KMS-11 (cell line): ENCODE measurements at regions not wholly inside any gene's neighbourhood (a gene's known extent, or its start where the extent isn't known, plus 50 kb on each side); places are given as distances from the start of the nearest gene placed in this dataset.

Experiments used
- H2AFZ ChIP-seq: fragments of 200-600 bp; sonication (generic); 2 replicates; pipeline ENCODE4 v1.6.1; 2016; ENCODE audit warnings: antibody characterized with exemption, mixed run types, low read depth
- H3K27ac ChIP-seq: fragments of 200-600 bp; sonication (generic); 2 replicates; pipeline ENCODE4 v1.6.1; 2016; ENCODE audit warnings: mild to moderate bottlenecking, mixed run types
- H3K27me3 ChIP-seq: fragments of 200-600 bp; sonication (generic); 2 replicates; pipeline ENCODE4 v1.6.1; 2017; ENCODE audit warnings: mild to moderate bottlenecking, low read depth, mixed run types, moderate library complexity; ENCODE audit not compliant: insufficient read depth
- H3K36me3 ChIP-seq: fragments of 200-600 bp; sonication (generic); 2 replicates; pipeline ENCODE4 v1.6.1; 2017; ENCODE audit warnings: mild to moderate bottlenecking, mixed run types; ENCODE audit not compliant: insufficient read depth
- H3K4me1 ChIP-seq: fragments of 200-600 bp; sonication (generic); 2 replicates; pipeline ENCODE4 v1.6.1; 2016; ENCODE audit warnings: mild to moderate bottlenecking, low read depth, mixed run types; ENCODE audit not compliant: poor library complexity, severe bottlenecking
- H3K4me2 ChIP-seq: fragments of 200-600 bp; sonication (generic); 2 replicates; pipeline ENCODE4 v1.7.0; 2016; ENCODE audit warnings: mild to moderate bottlenecking, mixed run types
- H3K4me3 ChIP-seq: fragments of 200-600 bp; sonication (generic); IDR thresholded peaks from 2 replicates; pipeline ENCODE4 v1.6.1; 2017; ENCODE audit warnings: low read depth, low read length, mixed read lengths; ENCODE audit not compliant: insufficient read depth
- H3K79me2 ChIP-seq: fragments of 200-600 bp; sonication (generic); 2 replicates; pipeline ENCODE4 v1.6.1; 2016; ENCODE audit warnings: low read depth, mixed run types; ENCODE audit not compliant: insufficient read depth
- H3K9ac ChIP-seq: fragments of 200-600 bp; sonication (generic); 2 replicates; pipeline ENCODE4 v1.6.1; 2016; ENCODE audit warnings: mild to moderate bottlenecking, mixed run types
- H4K20me1 ChIP-seq: fragments of 200-600 bp; sonication (generic); 2 replicates; pipeline ENCODE4 v1.6.1; 2016; ENCODE audit warnings: mild to moderate bottlenecking, mixed run types; ENCODE audit not compliant: insufficient read depth
- CTCF ChIP-seq: fragments of 200-600 bp; sonication (generic); conservative IDR thresholded peaks from 2 replicates; pipeline ENCODE4 v1.6.1; 2017; ENCODE audit warnings: low read depth, mild to moderate bottlenecking, antibody characterized with exemption, low read length, moderate library complexity, mixed read lengths

DNA sequence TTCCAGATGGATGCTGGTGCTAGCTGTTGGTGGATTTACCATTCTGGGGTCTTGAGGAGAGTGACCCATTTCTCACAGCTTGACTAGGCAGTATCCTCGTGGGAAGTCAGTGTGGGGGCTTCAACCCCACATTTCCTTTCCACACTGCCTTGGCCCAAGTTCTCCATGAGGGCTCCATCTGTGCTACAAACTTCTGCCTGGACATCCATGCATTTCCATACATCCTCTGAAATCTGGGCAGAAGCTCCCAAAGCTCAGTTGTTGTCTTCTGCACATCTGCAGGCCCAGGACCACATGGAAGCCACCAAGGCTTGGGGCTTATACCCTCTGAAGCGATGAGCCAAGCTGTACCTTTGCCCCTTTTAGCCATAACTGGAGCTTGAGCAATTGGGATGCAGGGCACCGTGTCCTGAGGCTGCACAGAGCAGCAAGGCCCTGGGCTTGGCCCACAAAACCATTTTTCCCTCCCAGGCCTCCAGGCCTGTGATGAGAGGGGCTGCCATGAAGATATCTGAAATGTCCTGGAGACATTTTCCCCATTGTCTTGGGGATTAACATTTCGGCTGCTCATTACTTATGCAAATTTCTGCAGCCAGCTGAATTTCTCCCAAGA, 248.7 kb upstream of the ANKRD50 start:
- Histone ChIP-seq H3K36me3 (no peaks in the 10 kb centered on the region), H3K9ac (no peak overlapping the region), H3K79me2 (no peaks in the 10 kb centered on the region), H3K4me2 (no peak overlapping the region), H3K27me3 (no peaks in the 10 kb centered on the region), H3K4me3 (no peak overlapping the region), H3K4me1 (no peaks in the 10 kb centered on the region), H4K20me1 (no peaks in the 10 kb centered on the region), H3K27ac (no peak overlapping the region), H2AFZ (no peak overlapping the region)
- no peak for TF ChIP-seq CTCF

DNA sequence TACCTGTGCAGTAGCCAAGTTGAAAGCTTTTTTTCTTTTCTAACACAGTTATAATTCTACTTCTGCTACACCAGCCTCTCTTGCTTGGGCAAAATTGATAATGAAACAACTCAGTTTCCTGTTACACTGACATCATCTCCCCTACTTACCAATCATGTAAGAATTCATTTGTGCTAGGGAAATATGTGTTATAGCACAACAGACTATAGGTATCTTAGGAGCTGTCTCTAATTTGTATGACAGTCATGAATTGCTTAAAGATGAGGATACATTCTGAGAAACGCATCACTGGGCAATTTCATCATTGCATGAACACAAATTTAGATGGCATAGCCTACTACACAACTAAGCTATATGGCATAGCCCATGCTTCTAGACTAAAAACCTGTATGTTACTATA, 246.3 kb upstream of the ANKRD50 start:
- H4K20me1 ChIP-seq: no peaks in the 10 kb centered on the region
- no peak for TF ChIP-seq CTCF
- H3K36me3 ChIP-seq: no peaks in the 10 kb centered on the region
- H3K27ac ChIP-seq: no peak overlapping the region
- H3K27me3 ChIP-seq: no peaks in the 10 kb centered on the region
- H3K4me2 ChIP-seq: no peak overlapping the region
- H3K79me2 ChIP-seq: no peaks in the 10 kb centered on the region
- no peak overlapping the region for H3K4me3 ChIP-seq
- H3K4me1 ChIP-seq: no peaks in the 10 kb centered on the region
- H2AFZ ChIP-seq: no peak overlapping the region
- no peak overlapping the region for H3K9ac ChIP-seq

DNA sequence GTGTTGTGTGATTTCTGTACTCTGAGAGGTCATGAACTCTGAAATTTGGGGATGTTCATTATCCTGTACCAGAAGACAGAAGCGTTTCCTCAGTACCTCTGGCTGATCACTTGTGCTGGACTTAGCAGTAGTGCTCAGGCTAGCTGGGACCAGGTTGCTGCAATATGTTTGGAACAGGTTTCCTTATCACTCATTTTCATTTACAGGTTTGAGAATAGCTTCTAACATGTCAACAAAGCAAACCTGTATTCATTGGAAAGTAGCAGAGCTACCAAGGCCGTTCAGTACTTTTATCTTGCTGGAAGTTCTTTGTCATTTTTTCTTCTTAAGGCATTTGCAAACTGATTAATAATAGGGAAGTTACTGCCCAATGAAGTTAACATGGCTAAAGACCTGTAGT, 242.9 kb upstream of the ANKRD50 start:
- no peak overlapping the region for H3K4me3 ChIP-seq

GRCh38 chr4:124954046-124954445, 241.5 kb upstream of the ANKRD50 start:
- Histone ChIP-seq H3K9ac (no peak overlapping the region), H3K4me1 (peaks cover 11% of the 10 kb centered on the region), H3K79me2 (no peaks in the 10 kb centered on the region), H3K27me3 (no peaks in the 10 kb centered on the region), H3K4me2 (no peak overlapping the region), H2AFZ (no peak overlapping the region), H3K4me3 (no peak overlapping the region), H3K27ac (no peak overlapping the region), H4K20me1 (no peaks in the 10 kb centered on the region), H3K36me3 (no peaks in the 10 kb centered on the region)
- TF ChIP-seq CTCF: no peak

More for the DNA sequence above, 242.9 kb upstream of the ANKRD50 start:
- Histone ChIP-seq H3K9ac (no peak overlapping the region), H4K20me1 (no peaks in the 10 kb centered on the region), H3K27me3 (no peaks in the 10 kb centered on the region), H3K79me2 (no peaks in the 10 kb centered on the region), H3K4me1 (no peaks in the 10 kb centered on the region), H3K4me2 (no peak overlapping the region), H2AFZ (no peak overlapping the region), H3K36me3 (no peaks in the 10 kb centered on the region), H3K27ac (no peak overlapping the region)
- no peak for TF ChIP-seq CTCF
